Lower leg skin (tissue), 3 donors: ENCODE measurements at regions not wholly inside any gene's neighbourhood (a gene's known extent, or its start where the extent isn't known, plus 50 kb on each side); places are given as distances from the start of the nearest gene placed in this dataset.

Experiments used
- CTCF ChIP-seq, 3 donors: fragments of 450-650 bp; IDR thresholded peaks; one replicate each; pipeline ENCODE4 v1.5.1; 2016; ENCODE audit warnings: antibody characterized with exemption in 3 of 3, mild to moderate bottlenecking in 3 of 3, moderate library complexity in 2 of 3
- POLR2A ChIP-seq, 2 donors: fragments of 450-650 bp; IDR thresholded peaks; one replicate each; pipeline ENCODE4 v1.6.1; 2016 to 2017; ENCODE audit warnings: antibody characterized with exemption in 2 of 2, mild to moderate bottlenecking in 1 of 2, moderate library complexity in 1 of 2

GRCh38 chr2:176641436-176641835 is 372.2 kb downstream of the MTX2 start:
- no peak for TF ChIP-seq CTCF (IDR thresholded peaks at IDR 0.05)
- no peak for TF ChIP-seq POLR2A (IDR thresholded peaks at IDR 0.05)
